ENCODE measurements at regions not wholly inside any gene's neighbourhood (a gene's known extent, or its start where the extent isn't known, plus 50 kb on each side); places are given as distances from the start of the nearest gene placed in this dataset.

DNA sequence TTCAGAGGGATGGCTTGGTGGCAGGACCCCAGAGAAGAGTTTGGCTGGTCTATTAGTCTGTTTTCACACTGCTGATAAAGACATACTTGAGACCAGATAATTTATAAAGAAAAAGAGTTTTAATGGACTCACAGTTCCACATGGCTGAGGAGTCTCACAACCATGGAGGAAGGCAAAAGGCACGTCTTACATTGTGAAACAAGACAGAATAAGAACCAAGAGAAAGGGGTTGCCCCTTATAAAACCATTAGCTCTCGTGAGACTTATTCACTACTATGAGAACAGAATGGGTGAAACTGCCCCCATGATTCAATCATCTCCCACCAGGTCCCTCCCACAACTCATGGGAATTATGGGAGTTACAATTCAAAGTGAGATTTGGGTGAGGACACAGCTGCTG lies 78.5 kb upstream of the SSTR1 start:
- TF ChIP-seq EZH2 (IDR thresholded peaks at IDR 0.05; ENCODE audit: borderline replicate concordance, low read depth, low read length, severe bottlenecking) (no peak), POLR2A (IDR thresholded peaks at IDR 0.05; ENCODE audit: low read depth, low read length) (no peak), FOS (IDR thresholded peaks at IDR 0.05; ENCODE audit: borderline replicate concordance, insufficient read depth, low read length) (no peak), MYC (IDR thresholded peaks at IDR 0.05; ENCODE audit: low read depth, low read length) (no peak), POLR2AphosphoS5 (IDR thresholded peaks at IDR 0.05; ENCODE audit: insufficient read depth, low read depth, low read length) (no peak), JUN (IDR thresholded peaks at IDR 0.05; ENCODE audit: borderline replicate concordance, insufficient read depth, insufficient read length, low read depth) (no peak), GATA2 (IDR thresholded peaks at IDR 0.05; ENCODE audit: insufficient read depth, insufficient read length, low read depth, low read length) (no peak)
- TF ChIP-seq, protein P1, sequence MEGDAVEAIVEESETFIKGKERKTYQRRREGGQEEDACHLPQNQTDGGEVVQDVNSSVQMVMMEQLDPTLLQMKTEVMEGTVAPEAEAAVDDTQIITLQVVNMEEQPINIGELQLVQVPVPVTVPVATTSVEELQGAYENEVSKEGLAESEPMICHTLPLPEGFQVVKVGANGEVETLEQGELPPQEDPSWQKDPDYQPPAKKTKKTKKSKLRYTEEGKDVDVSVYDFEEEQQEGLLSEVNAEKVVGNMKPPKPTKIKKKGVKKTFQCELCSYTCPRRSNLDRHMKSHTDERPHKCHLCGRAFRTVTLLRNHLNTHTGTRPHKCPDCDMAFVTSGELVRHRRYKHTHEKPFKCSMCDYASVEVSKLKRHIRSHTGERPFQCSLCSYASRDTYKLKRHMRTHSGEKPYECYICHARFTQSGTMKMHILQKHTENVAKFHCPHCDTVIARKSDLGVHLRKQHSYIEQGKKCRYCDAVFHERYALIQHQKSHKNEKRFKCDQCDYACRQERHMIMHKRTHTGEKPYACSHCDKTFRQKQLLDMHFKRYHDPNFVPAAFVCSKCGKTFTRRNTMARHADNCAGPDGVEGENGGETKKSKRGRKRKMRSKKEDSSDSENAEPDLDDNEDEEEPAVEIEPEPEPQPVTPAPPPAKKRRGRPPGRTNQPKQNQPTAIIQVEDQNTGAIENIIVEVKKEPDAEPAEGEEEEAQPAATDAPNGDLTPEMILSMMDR (IDR thresholded peaks at IDR 0.05; ENCODE audit: extremely low read depth in 1 of 2, insufficient read depth in 1 of 2, low read depth in 1 of 2, low read length in 2 of 2): no peak
- TF ChIP-seq, protein P2, sequence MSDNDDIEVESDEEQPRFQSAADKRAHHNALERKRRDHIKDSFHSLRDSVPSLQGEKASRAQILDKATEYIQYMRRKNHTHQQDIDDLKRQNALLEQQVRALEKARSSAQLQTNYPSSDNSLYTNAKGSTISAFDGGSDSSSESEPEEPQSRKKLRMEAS (IDR thresholded peaks at IDR 0.05; ENCODE audit: insufficient read depth, insufficient read length): no peak
